ENCODE measurements at regions not wholly inside any gene's neighbourhood (a gene's known extent, or its start where the extent isn't known, plus 50 kb on each side); places are given as distances from the start of the nearest gene placed in this dataset.

DNA sequence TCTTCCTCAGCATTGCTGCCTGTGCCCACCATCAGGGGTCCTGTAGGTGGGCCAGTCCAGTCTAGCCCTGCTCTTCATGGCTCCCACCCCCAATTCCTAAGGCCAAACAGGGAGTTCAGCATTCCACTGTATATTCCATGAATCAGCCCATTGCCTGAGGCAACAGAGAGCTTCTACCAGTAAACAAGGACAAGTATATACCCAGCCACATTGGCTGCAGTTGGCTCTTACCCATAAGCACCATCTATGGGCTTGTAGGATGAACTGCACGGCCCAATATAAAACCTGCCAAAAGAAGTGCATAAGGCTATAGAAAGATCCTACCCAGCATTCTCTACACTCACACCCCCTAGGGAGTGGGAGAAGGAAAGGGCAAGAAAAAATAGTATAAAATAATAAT is 95.1 kb upstream of the SALL3 start:
- DNase-seq, result no peak

GRCh38 chr18:78889250-78889649 is 90.4 kb upstream of the SALL3 start:
- DNase-seq, result no peak

DNA sequence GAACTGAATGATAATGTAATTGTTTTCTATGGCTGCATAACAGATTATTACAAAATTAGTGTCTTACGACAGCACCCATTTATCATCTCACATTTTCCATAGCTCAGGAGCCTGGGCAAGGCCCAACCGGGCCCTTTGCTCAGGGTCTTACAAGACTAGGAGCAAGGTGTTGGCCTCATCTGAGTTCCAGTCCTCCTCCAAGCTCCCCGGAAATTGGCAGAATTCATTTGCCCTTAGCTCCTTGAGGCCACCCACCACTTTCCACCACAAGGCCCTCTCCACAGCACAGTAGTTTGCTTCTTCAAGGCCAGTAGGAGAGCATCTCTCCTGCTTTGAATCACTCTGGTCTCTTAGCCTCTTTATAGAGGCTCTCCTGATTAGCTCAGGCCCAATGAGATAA is 89.2 kb upstream of the SALL3 start:
- DNase-seq, result no peak

DNA sequence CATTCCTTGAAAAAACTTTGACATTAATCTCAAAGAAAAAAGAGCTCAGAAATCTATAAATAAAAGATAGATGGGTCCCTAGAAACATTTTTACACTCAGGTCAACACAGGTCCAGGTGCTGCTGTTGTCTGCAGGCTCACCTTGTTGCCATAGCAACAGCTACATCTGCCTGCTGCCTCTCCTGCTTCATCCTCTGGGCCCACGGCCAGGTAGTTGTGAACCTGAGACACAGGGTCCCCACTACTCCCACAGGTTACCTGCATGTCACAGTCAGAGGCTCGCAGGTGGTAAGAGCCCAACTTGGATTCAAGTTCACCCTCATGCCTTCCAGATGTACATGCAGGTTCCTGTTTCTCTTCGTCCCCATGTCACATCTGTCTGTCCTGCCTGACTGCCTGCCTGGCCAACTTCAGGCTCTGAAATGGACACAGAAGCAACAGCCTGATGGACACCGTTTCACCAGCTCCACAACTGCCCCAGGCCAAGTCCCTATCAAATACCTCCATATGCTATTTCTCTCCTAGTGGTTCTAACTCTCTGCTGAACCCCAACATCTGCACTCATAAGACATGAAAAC is 88.3 kb upstream of the SALL3 start:
- DNase-seq, result no peak

DNA sequence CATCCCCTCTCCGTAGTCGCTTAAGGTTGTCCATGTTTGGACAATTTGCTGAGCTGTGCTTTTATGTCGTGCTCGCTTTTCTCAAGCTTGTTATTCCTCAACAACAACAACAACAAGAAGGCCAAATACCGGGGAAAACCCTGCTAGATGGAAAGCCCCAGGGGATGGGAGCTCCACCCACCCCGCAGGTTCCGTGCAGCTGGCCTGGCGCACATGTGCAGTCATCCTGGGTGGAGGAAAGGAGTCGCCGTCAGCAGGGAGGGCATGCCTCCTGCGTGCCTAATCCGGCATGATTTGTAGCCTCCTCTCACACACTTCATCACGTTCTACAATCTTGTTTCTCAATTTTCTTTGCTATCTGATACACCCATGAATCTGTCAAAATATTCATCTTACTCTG is 87.4 kb upstream of the SALL3 start:
- no peak for DNase-seq

DNA sequence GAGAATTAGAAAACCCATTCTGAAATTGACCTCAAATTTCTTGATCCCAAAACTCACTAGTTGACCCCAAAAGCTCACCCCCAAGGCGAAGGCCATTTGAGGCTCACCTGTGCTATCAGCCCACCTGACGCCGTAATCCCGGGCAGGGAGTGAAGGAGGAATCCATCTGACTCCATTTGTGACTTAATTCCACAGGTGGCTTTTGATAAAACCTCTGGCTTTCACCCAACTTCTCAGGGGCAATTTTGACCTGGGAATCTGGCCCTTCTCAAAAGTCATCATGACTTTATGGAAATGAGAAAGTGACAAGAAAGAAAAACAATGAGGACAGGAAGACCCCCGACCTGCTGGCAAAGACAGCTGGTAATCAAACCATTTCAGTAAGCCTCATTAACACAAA is 86.9 kb upstream of the SALL3 start:
- no peak for DNase-seq

GRCh38 chr18:78893281-78894032 is 86.2 kb upstream of the SALL3 start:
- DNase-seq, result no peak

GRCh38 chr18:78894033-78894305 is 85.6 kb upstream of the SALL3 start:
- no peak for DNase-seq

- DNase-seq, result no peak
These were observed 84.2 kb upstream of the SALL3 start for GRCh38 chr18:78895207-78896001.

GRCh38 chr18:78896111-78896905 is 83.3 kb upstream of the SALL3 start:
- no peak for DNase-seq

GRCh38 chr18:78898066-78898465 is 81.6 kb upstream of the SALL3 start:
- no peak for DNase-seq

- DNase-seq, result no peak
These were observed 81.0 kb upstream of the SALL3 start for GRCh38 chr18:78898635-78899034.

DNA sequence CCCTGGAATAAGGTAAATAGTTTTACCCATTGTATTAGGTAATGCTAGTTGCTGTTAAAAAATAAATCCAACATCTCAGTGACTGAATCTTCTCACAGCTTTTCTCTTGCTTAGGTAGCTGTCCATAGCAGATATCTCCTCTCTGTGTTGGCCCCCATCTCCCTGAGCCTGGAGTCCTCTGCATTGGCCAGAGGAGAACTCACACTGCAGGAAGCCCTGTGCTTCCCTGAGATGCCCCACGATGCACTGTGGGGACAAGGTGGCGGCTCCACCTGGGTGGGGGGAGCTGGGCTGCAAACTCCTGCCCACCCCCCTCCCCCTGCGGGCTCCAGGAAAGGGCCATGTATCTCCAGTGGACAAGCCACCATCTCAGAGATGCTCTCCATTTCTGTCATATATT is 80.4 kb upstream of the SALL3 start:
- DNase-seq, result no peak

DNA sequence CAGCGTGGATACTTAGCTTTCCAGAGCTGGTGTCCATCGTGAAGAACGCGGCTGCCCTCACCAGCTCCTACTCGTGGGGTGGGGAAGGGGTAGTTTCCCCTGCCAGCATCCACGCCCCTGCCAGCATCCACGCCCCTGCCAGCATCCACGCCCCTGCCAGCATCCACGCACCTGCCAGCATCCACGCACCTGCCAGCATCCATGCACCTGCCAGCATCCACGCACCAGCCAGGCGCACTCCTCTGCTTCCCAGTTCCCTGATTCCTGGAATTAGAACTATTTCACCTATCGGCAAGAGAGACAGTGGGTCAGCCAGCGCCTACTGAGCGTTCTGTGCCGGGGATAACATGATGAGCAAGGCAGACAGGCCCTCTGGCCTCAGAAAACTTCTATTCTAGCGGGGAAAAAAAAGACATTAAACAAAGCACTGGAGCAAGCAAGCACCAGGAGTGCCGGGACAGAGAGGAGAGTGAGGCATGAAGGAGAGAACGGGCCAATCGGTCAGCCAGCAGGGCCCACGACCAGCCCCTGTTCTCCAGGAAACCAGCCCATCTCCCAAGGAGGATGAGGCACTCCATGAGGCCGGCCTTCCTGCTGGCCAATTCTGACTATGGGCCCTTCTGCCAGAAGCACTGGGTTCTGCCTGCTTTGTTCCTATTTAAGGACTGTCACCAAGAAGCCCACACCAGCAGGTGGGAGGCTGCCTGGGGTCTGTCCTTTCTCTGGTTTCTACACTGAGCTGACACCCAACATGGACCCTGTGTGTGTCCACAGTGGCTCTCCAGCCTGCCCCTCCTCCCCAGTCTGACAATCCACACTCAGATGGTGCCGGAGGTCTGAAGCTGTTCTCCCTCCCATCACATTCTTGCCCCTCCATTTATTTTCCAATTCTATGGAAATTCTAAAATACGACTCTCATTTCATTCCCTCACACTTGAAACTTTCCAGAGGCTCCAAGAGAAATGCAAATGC is 78.4 kb upstream of the SALL3 start:
- DNase-seq, result no peak

DNA sequence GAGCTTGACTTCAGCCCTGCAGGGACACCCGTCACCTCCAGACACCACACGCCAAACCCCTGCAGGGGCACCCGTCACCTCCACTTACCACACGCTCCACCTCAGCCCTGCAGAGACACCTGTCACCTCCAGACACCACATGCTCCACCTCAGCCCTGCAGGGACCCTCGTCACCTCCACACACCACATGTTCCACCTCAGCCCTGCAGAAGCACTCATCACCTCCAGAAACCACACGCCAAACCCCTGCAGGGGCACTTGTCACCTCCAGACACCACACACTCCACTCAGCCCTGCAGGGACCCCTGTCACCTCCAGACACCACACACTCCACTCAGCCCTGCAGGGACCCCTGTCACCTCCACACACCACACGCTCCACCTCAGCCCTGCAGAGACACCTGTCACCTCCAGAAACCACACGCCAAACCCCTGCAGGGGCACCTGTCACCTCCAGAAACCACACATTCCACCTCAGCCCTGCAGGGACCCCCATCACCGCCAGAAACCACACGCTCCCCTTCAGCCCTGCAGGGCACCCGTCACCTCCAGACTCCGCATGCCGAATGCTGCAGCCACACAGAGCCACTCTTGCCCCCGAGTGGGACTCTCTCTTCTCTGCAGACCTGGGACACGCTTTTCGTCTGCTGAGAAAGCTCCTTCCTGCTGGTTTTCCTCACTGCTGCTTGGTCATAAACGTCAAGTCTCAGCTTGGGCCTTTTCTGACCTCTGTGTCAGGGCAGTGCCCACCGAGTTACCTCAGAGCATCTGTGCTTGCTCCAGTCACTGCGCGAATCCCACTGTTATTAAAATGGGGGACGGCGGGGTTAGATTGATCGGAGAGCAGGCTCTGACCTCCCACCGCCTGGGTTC is 77.5 kb upstream of the SALL3 start:
- no peak for DNase-seq

GRCh38 chr18:78902795-78903435 is 76.7 kb upstream of the SALL3 start:
- DNase-seq, result no peak

GRCh38 chr18:78903436-78904178 is 76.0 kb upstream of the SALL3 start:
- DNase-seq, result no peak

- no peak for DNase-seq
These were observed 75.5 kb upstream of the SALL3 start for GRCh38 chr18:78904179-78904531.

DNA sequence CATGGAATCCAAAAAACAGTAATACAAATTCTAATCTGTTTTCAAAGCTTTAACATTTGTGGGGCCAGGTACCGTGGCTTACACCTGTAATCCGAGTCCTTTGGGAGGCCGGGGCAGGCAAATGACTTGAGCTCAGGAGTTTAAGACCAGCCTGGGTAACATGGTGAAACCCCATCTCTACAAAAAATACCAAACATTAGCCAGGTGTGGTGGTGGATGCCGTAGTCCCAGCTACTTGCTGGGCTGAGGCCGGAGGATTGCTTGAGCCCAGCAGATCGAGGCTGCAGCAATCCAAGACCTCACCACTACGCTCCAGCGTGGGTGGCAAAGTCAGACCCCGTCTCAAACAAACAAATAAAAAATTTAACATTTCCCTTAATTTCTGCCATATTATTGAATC is 74.3 kb upstream of the SALL3 start:
- no peak for DNase-seq

- DNase-seq, result no peak
These were observed 73.6 kb upstream of the SALL3 start for GRCh38 chr18:78906066-78906465.

Measured in GF-D8 (cell line).